ENCODE measurements at regions not wholly inside any gene's neighbourhood (a gene's known extent, or its start where the extent isn't known, plus 50 kb on each side); places are given as distances from the start of the nearest gene placed in this dataset.

- Mint-ChIP-seq H3K4me3 (no peak overlapping the region), H3K36me3 (ENCODE audit: low read depth) (no peaks in the 10 kb centered on the region), H3K9me3 (no peaks in the 10 kb centered on the region), H3K27me3 (ENCODE audit: insufficient read depth) (no peaks in the 10 kb centered on the region), H3K27ac (no peak overlapping the region), H3K4me1 (peaks cover 1% of the 10 kb centered on the region)
- no peaks in the 10 kb centered on the region for H3K36me3 ChIP-seq (ENCODE audit: control insufficient read depth, insufficient read depth, low read length)
- H3K4me3 ChIP-seq (ENCODE audit: low read length), result no peak overlapping the region
- H3K27ac ChIP-seq (ENCODE audit: low read depth, low read length), result no peak overlapping the region
- DNase-seq, result no peak
- H3K9ac ChIP-seq (ENCODE audit: extremely low read depth, low read length, poor library complexity, severe bottlenecking), result no peak overlapping the region
- no peaks in the 10 kb centered on the region for H3K27me3 ChIP-seq (ENCODE audit: control insufficient read depth, insufficient read depth, low read length, poor library complexity, severe bottlenecking)
- H3K9me3 ChIP-seq (ENCODE audit: control insufficient read depth, low read length), result no peaks in the 10 kb centered on the region
- 83 to 90% methylated on average over 1 of the region's 1 CpG for whole genome bisulfite sequencing, 2 experiments (ENCODE audit: insufficient coverage in 1 of 2, insufficient read length in 1 of 2)
- H3K4me1 ChIP-seq (ENCODE audit: control insufficient read depth, insufficient read depth, low read length), result no peaks in the 10 kb centered on the region
- no peak for TF ChIP-seq CTCF (conservative IDR thresholded peaks at IDR 0.05)
These were observed 421.6 kb upstream of the CBLB start for GRCh38 chr3:106290304-106290997.

GRCh38 chr3:106293161-106293560, 424.3 kb upstream of the CBLB start:
- H3K4me3 Mint-ChIP-seq, result no peak overlapping the region
- Histone ChIP-seq H3K27ac (ENCODE audit: low read depth, low read length) (no peak overlapping the region), H3K36me3 (ENCODE audit: control insufficient read depth, insufficient read depth, low read length) (no peaks in the 10 kb centered on the region), H3K4me3 (ENCODE audit: low read length) (no peak overlapping the region), H3K4me1 (ENCODE audit: control insufficient read depth, insufficient read depth, low read length) (no peaks in the 10 kb centered on the region), H3K9ac (ENCODE audit: extremely low read depth, low read length, poor library complexity, severe bottlenecking) (no peak overlapping the region), H3K27me3 (ENCODE audit: control insufficient read depth, insufficient read depth, low read length, poor library complexity, severe bottlenecking) (no peaks in the 10 kb centered on the region), H3K9me3 (ENCODE audit: control insufficient read depth, low read length) (no peaks in the 10 kb centered on the region)
- no peaks in the 10 kb centered on the region for H3K27me3 Mint-ChIP-seq (ENCODE audit: insufficient read depth)
- DNase-seq, result no peak
- 93% methylated on average over 3 of the region's 3 CpGs; no CpG with 5 or more reads in 1 of the 2 experiments for WGBS, 2 experiments (ENCODE audit: insufficient coverage in 1 of 2, insufficient read length in 1 of 2)
- H3K27ac Mint-ChIP-seq, result no peak overlapping the region
- TF ChIP-seq CTCF (conservative IDR thresholded peaks at IDR 0.05), result no peak
- H3K9me3 Mint-ChIP-seq, result no peaks in the 10 kb centered on the region
- H3K4me1 Mint-ChIP-seq, result peaks cover 7% of the 10 kb centered on the region
- no peaks in the 10 kb centered on the region for H3K36me3 Mint-ChIP-seq (ENCODE audit: low read depth)

- no peak for DNase-seq
- Mint-ChIP-seq H3K36me3 (ENCODE audit: low read depth) (no peaks in the 10 kb centered on the region), H3K9me3 (no peaks in the 10 kb centered on the region), H3K27me3 (ENCODE audit: insufficient read depth) (no peaks in the 10 kb centered on the region), H3K4me1 (peaks cover 7% of the 10 kb centered on the region), H3K27ac (no peak overlapping the region), H3K4me3 (no peak overlapping the region)
- H3K4me3 ChIP-seq (ENCODE audit: low read length), result no peak overlapping the region
- no peak overlapping the region for H3K9ac ChIP-seq (ENCODE audit: extremely low read depth, low read length, poor library complexity, severe bottlenecking)
- no peaks in the 10 kb centered on the region for H3K9me3 ChIP-seq (ENCODE audit: control insufficient read depth, low read length)
- H3K4me1 ChIP-seq (ENCODE audit: control insufficient read depth, insufficient read depth, low read length), result no peaks in the 10 kb centered on the region
- no peak for TF ChIP-seq CTCF (conservative IDR thresholded peaks at IDR 0.05)
- H3K36me3 ChIP-seq (ENCODE audit: control insufficient read depth, insufficient read depth, low read length), result no peaks in the 10 kb centered on the region
- H3K27me3 ChIP-seq (ENCODE audit: control insufficient read depth, insufficient read depth, low read length, poor library complexity, severe bottlenecking), result no peaks in the 10 kb centered on the region
- H3K27ac ChIP-seq (ENCODE audit: low read depth, low read length), result no peak overlapping the region
These were observed 425.3 kb upstream of the CBLB start for GRCh38 chr3:106294121-106294520.

Data from endodermal cell (in vitro differentiated cells).